Limb (tissue), 2 donors: ENCODE measurements at regions not wholly inside any gene's neighbourhood (a gene's known extent, or its start where the extent isn't known, plus 50 kb on each side); places are given as distances from the start of the nearest gene placed in this dataset.

Experiments used
- DNase-seq, 2 donors: peaks; one replicate each; pipeline ENCODE4 v3.0.0-alpha.2; 2016; ENCODE audit errors: extremely low spot score in 2 of 2

DNA sequence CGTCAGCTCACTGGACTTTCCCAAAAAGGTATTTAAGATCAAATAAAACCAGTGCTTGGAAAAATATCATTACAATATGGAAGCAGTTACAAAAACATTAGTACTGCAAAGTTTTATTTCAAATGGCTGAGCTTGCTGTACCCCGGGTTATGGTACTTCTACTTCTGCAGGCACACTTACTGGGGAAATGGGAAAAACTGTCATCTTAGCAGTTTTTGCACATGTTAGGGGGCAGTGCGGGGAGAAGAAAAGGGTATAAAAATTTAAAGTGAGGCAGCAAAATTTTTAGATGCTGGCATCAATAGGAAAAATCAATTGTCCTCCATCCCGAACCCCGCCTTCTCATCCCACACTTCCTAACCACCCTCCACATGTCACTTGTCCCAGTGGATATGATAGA is 133.4 kb downstream of the ATG4C start:
- DNase-seq: no peak

DNA sequence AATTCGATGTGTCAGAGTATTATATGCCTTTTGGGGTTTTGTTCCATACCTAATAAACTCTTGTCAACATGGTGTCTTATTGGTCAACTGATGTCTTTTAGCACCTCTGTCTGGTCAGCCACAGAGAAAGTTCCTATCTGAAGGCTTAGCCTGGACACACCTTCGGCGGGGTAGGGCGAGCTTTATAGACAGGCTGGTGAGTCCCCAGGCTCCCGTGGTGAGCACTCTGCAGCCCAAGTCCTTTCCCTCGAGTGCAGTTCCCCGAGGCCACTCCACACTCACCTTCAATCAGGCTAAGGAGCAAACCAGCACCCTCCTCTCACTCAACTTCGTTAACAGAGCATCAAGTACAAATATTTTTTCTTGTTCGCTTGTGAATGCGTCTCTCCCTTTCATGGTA is 133.9 kb downstream of the ATG4C start:
- DNase-seq: no peak

DNA sequence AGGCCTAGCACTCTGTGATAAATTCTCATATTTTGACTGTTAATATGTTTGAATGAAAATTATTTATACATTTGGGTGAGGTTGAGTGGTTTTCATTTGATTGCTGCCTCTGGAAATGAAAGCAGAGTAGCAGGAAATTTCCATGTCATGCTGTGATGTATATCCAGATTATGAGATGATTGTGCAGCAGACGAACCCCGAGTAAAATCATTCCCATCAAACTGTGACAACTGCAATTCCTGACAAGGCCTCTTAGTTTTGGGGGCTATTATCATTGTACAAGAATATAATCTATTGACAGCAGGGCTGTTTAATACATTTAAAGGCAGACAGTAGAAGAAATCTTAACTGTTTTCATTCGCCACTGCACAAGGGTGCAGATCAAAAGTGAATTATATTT is 134.8 kb downstream of the ATG4C start:
- no peak for DNase-seq

DNA sequence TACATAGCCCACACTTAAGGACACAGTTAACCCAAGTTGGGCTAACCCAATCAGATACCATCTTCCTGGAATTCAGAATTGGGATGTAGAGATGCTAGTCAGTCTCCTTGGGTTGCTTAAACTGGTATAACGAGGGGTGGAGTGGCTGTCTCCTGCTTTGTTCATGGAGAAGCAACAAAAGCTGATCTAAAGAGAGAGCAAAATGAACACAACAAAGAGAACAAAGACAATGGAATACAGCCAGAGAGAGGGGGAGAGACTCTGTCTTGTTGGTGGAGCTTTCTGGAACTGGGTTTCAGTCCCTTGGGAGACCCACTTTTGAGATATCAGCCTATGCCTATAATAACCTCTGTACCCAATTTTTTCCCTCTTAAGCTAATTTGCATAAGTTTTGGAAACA is 138.1 kb downstream of the ATG4C start:
- no peak for DNase-seq

DNA sequence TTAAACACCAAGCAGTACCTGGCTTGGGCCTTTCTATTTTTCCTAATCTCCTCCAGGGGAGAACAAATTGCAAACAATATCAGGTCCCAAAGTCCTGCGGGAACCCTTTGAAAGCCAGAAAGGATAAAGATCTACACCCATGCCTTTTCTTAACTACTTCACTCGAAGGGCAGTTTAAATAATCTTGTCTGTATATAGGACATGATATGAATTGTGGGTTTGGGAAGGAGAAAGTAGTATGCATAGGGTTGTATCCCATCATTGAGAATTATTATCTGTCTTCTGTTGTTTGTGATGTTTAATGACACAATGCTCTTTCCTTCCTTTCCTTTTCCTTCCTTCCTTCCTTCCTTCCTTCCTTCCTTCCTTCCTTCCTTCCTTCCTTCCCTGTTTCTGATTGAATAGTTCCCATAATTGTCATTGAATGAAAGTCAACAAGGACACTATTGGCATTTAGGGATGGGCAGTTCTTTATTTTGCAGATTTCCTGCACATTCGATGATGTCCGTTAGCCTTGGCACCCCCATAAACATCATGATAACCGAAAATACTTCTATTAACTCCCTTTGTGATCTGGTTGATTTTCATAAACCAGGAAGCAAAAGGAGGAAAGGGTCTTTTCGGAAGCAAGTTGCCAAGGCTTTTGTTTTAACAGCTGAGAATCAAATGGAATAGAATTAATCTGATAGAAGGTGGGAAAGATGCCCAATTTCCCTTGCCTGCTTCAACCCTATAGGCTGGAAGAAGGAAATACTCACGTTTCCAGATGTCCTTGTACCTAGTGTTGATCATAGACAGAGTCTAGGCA is 141.3 kb downstream of the ATG4C start:
- DNase-seq: no peak

DNA sequence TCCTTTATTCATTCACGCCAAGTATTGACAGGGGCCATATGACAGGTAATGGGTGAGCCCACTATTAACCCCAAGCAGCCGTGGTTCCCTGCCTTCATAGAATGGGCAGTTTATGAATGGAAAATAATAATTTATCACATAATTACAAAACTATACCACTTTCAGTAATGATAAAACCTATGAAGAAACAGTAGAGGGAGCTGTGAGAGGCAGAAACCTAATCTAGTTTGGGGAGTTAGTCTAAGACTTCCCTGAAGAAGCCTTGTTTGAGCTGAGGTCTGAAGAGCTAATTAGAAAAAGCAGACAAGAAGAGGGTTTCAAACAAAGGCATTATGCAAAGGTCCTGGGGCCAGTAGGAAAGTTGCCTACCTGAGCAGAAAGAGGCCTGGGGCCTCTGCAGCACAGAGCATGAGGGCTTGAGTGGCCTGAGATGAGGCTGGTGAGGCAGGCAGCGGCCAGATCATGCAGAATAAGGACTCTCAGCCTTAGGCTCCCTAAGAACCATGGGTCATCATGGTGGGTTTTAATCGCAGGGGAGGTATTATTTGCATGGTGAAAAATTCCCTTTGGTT is 142.8 kb downstream of the ATG4C start:
- no peak for DNase-seq

DNA sequence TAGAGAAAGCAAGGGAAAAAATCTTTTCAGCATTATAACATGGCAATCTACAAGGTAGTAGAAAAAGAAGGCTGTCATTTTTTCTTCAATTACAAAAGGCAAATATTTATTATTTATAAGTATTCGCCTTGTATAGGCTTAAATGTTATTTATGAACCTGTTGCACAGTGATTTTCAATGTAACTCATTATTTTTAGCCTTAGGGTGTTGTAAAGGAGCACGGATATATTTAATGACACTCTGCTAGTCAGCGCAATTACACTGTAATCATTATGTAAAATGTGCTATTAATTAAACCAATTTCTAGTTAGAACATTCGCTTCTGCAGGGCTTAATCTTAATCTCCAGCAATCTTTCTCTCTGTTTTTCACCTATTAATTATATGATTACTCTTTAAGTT is 145.0 kb downstream of the ATG4C start:
- no peak for DNase-seq

DNA sequence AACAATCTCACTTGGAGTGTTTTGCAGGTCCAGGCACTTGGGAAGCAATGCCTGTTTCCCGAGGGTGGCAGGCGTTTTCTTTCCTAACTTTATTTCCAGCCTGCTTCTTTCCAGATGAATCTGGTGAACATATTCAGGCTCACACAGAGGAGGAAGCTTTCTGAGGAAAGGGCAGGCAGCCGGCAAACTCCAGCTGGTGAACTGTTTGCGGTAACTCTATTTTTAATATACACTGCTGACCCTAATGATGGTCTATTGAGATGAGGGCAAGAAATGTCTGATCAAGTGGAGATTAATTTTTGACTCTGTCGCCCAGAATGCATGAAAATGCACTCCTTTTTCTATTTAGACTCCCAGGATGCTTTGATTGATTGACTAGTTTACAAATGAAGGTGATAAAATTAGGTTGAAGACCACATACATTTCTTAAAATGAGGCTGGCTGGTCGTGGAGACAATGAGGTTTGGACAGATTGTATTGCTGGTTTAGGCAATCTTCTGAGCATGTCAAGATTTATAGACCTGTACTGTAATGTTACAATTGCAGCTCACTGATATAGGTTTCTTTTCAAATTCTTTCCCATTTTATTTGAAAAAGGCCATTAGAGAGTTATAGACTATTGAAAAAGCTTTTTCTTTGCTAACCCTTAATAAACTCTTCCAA is 153.8 kb downstream of the ATG4C start:
- DNase-seq: no peak

DNA sequence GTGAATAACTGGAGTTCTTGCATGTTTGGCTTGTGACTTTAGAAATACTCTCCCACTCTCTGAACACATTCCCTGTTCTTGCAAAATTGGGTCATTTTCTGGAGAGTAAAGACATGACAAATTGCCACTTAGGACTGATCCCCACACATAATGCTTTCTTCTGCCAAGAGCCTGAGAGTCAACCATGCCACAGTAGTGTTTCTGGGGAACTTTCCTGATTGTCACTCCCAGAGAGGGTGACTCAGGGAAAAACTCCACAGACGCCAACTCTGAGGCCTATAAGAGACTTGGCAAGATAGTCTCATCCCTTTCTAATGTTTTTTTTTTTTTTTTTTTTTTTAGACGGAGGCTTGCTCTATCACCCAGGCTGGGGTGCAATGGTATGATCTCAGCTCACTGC is 157.8 kb downstream of the ATG4C start:
- DNase-seq: no peak

DNA sequence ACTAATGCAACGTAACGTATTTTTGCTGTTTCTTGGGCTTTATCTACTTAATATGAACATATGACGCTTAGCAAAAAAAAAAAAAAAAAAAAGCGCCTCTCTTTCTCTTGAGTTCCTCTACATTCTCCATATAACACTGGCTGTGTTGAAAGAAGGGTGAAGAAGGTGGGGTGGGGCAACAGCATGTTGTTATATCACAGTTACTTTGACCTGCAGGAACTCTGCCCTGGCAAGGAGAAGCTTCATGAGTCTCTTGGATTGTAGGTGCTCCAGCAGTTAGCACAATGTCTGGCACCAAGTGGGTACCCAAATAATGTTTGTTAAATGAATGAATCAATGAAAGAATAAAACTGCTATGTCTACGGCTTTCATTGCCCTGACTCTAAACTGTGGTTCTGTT is 162.6 kb downstream of the ATG4C start:
- no peak for DNase-seq

DNA sequence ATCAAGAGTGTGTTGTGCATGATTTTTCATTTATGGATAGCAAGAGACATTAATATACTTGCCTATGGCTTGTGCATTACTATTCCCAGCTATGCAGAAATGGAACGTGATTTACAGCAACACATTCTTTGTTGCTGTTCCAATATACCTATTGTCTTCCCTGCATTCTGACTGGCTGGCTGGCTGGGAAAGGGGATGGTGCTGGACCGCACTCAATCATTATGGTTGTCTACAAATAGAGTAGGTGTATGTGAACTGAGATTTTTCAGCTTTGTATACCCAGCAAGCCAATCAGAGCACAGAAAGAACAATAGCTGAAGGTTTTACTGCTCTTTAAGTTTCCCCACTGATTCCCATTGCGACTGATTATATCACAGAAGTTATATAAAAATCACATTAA is 167.5 kb downstream of the ATG4C start:
- DNase-seq: no peak

DNA sequence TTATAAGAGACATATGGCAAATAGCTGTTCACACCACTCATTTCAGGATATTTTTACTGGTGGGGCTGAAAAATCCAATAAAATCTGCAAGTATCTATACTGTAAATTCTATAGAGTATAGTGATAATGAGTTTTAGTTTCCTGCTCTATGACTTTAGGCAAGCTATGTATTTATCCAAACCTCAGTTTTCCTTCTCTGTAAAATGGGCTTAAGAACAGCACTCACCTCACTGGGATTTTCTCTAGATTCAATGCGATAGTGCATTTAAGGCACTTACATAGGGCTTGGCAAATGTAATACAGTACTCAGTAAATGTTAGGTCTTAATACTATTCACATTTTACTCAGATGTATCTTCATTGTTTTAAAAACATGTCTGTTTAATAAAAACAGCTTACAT is 168.7 kb downstream of the ATG4C start:
- DNase-seq: no peak

DNA sequence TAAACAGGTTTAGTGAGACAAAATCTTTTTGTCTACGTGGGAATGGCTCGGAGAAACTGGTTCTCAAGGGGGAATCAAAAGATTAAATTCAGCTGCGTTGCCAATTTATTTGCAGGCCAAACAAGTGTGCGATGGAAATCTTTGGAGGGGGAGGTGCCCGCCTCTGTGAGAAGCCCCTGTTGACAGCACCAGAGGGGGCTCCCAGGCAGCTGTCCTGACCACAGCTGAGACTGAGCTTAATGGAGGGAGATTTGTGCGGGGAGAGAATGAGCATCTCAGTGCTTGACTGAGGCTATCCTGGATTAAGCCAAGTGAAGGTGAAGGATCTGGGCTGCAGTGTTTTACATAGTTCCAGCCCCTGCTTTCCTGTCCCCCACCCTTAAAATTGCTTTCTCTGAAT is 169.7 kb downstream of the ATG4C start:
- peak; percentile 21 to 54 for DNase-seq

DNA sequence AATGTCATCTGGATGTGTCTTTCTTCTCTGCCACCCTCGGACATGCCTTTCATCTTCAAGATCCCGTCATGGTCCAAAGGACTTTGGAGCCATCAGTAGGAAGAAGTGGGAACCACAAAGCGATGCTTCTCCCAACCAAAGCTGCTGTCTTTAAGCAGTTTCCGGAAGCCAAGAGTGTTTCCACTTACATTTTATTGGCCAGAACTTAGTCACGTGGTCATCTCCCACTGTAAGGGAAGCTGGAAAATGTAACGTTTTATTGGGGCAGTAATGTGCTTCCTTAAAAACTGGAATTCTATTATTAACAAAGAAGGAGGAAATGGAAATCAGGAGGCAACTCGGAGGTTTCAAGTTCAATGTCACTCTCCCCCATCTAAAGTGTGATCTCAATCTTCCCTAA is 170.8 kb downstream of the ATG4C start:
- no peak for DNase-seq

DNA sequence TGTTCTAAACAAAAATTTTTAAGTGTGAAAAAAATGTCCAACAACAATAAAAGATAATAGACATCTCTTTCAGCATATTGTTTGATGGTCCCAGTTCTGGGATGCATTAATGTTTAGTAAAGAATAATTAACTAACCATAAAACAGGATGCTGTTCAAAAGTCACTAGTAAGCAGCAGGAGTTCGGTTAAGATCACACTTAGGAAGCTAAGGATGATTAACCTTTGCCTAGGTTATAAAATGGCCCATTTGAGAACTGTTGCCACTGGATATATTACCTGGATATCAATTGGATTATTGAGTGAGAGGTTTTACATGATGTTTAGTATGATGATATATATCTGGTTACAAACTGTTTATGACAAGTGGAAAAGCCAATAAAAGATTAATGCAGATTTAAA is 171.7 kb downstream of the ATG4C start:
- DNase-seq: no peak

DNA sequence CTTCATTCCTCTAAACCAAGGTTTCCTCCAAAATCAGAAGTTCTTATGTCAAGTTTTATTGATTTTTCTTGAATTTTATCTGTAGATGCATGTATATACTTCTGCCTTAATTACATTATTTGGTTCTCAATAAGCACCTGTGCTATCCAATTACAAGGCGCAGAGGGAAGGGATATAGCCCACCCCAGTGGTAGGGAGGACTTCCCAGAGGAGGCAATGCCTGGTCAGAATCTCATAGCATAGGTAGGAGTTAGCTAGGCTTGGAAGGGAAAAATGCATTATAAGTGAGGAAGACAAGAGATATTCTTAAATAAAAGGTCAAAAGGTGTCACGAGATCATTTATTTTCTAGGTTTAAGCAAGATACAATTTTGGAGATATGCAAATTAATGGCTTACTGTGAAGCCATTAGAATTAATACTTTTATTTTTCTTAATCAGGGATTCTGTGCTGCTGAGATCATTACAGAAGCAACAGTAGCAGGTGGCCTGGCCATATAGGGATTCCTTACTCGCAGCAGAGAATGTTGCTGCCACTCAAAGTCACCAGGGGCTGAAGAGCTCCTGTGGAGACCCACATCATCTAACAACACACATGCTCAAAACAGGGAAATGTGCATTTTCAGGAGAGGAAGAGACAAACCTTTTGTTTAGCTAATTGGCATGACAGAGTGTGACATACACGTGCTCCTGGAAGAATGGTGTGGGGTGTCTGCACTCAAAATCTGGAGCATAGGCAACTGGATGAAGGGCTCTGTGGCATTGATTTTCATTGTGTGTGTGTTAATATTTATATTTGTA is 178.3 kb downstream of the ATG4C start:
- no peak for DNase-seq

DNA sequence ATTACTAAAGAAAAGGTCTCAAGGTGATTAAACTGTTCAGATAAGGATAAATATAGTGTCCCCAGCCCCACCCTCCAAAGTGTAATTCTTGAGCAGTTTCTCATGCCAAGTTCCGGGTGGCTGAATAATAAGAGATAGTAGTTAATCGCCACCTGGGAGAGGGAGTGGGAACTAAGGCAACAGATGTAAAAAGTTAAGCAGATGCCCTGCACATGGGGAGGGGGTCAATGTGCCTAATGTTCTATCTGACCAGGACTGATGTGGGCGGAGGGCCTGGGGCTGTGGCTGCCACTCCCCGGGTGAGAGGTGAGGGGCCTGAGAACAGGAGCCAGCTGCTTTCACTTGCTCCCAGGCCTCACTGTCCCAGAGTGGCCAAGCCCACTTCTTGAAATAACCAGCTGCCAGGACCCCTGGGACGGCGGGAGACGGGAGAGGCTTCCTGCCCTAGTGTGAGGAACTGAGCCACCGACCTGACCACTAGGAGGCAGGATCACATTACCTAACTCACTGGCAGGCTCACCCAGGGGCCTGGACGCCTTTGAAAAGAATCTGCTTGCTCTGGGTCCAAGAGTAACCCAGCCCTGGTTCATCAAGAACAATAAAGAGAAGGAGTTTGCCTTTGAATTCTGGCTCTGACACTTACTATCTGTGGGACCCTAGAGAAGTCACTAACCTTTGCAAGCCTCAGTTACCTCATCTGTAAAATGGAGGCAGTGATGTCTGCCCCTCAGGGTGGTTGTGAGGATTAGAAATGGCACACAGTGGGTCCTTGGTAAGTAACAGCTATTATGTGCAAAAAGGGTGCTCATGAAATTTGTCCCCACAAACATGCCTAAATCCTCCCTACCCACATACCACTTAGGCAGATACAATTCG is 179.2 kb downstream of the ATG4C start:
- DNase-seq: peak; percentile 24 to 62

DNA sequence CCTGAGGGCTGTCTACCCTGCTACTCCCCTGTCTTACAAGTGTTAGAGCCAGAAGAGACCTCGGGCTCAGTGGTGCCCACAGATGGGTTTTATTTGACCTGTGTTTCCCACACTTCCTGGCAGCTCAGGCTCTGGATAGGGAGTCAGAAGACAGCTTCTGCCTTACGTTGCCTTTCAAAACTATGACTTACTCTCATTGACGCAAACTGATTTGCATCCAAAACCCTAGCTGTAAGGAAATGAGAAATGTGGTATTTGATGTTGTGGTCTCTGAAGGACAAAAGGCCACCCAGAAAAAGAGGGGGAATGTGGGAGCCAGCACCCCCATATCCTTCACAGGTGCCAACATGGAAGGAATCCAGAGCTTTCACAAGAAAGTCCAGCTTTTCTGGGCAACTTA is 180.2 kb downstream of the ATG4C start:
- no peak for DNase-seq

DNA sequence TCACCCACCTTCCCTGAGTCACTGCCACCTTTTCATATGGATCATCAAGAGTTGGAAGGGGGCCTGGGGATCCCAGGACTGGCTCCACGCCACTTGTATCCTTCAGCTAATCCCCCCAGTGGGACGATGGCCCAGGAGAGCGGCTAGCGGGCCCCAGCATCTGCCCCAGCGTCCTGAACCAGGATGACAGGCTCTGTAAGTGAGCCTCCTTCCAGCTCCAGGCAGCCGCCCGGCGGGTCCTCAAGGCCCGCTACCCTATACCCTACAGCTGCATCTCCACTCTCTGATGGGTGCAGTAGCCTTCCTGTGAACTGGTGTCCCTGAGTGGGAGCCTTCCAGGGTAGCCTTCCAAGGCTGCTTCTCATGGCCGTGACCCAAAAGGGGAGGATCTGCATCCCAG is 183.1 kb downstream of the ATG4C start:
- DNase-seq: no peak

DNA sequence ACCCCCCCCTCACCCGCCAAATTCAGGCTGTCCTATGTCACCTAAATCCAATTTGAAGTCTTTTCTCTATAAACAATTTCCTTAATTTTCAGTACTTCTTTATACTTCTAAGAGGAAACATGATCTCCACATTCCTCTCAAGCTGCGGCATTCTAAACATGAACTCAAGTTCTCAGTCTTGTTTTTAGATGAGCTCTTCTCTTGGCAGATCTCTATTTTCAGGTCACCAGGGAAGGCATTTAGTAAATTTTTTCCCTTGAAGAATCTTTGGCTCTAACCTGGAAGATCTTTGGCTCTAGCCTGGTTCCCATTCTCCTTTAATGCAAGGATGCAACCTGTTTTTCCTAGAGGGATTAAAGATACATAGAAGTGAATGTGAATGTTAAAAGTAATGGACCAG is 193.4 kb downstream of the ATG4C start:
- peak in 1 of 2 donors; percentile 24 for DNase-seq

DNA sequence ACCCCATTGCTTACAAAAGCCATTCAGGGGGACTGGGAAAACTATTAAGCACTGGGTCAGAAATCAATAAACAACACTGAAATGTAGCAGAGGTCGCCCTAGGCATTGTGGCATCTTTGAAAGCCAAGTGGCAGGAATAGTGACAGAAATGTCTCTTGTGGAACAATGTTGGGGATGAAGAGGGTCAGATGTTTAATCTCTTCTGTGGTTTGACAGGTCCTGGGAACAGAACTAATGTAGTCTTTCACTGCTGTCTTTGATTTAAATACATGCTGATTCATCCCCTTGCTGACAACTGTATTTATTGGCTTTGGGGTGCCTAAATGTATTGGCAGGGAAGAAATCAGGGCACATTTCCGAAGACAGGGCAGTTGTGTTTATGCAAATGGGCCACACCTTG is 194.8 kb downstream of the ATG4C start:
- DNase-seq: no peak
